ENCODE measurements at regions not wholly inside any gene's neighbourhood (a gene's known extent, or its start where the extent isn't known, plus 50 kb on each side); places are given as distances from the start of the nearest gene placed in this dataset.

- Histone ChIP-seq H3K27ac (ENCODE audit: low read length) (no peak overlapping the region), H3K4me1 (ENCODE audit: control insufficient read depth, insufficient read depth, low read length) (no peaks in the 10 kb centered on the region), H3K9me3 (ENCODE audit: control insufficient read depth, insufficient read depth, low read depth, low read length) (no peaks in the 10 kb centered on the region), H3K27me3 (ENCODE audit: control insufficient read depth, insufficient read depth, low read length) (no peaks in the 10 kb centered on the region), H3K4me3 (ENCODE audit: low read depth in 2 of 2, low read length in 2 of 2) (no peak overlapping the region), H3K36me3 (ENCODE audit: control insufficient read depth, insufficient read depth, low read length) (no peaks in the 10 kb centered on the region)
- intact Hi-C loops (cut with micrococcal nuclease; ENCODE audit: unreplicated experiment) (no loop called here), in situ Hi-C loops (cut with HindIII; ENCODE audit: low pct_unique_long_range_greater_than_20kb, low sequenced_read_pairs) (no loop called here)
- CTCF ChIA-PET: no interaction called here
- DNase-seq (ENCODE audit: low read depth, low spot score) (no peak), ATAC-seq (no peak)
- TF ChIP-seq CTCF (IDR thresholded peaks at IDR 0.05) (no peak), TCF7L2 (IDR thresholded peaks at IDR 0.05; ENCODE audit: low read depth, low read length) (no peak), REST (IDR thresholded peaks at IDR 0.05; ENCODE audit: insufficient read depth in 1 of 2, low read depth in 2 of 2, low read length in 1 of 2) (no peak), POLR2AphosphoS5 (IDR thresholded peaks at IDR 0.05; ENCODE audit: low read depth, low read length) (no peak), SIN3A (IDR thresholded peaks at IDR 0.05; ENCODE audit: borderline replicate concordance, insufficient read depth, low read depth, low read length) (no peak)
- no TSS peak for BruUV-seq (replicated peaks)
- POLR2A ChIA-PET: no interaction called here
Observed at GRCh38 chrX:110915570-110915969, 120.0 kb upstream of the CHRDL1 start.

GRCh38 chrX:110915111-110915510, 119.5 kb upstream of the CHRDL1 start:
- TF ChIP-seq SIN3A (IDR thresholded peaks at IDR 0.05; ENCODE audit: borderline replicate concordance, insufficient read depth, low read depth, low read length) (no peak), REST (IDR thresholded peaks at IDR 0.05; ENCODE audit: insufficient read depth in 1 of 2, low read depth in 2 of 2, low read length in 1 of 2) (no peak), TCF7L2 (IDR thresholded peaks at IDR 0.05; ENCODE audit: low read depth, low read length) (no peak), CTCF (IDR thresholded peaks at IDR 0.05) (no peak), POLR2AphosphoS5 (IDR thresholded peaks at IDR 0.05; ENCODE audit: low read depth, low read length) (no peak)
- no peak overlapping the region for H3K27ac ChIP-seq (ENCODE audit: low read length)
- CTCF ChIA-PET: no interaction called here
- BruUV-seq (replicated peaks): no TSS peak
- no peaks in the 10 kb centered on the region for H3K36me3 ChIP-seq (ENCODE audit: control insufficient read depth, insufficient read depth, low read length)
- no peaks in the 10 kb centered on the region for H3K4me1 ChIP-seq (ENCODE audit: control insufficient read depth, insufficient read depth, low read length)
- in situ Hi-C loops (cut with HindIII; ENCODE audit: low pct_unique_long_range_greater_than_20kb, low sequenced_read_pairs): no loop called here
- ATAC-seq (no peak), DNase-seq (ENCODE audit: low read depth, low spot score) (no peak)
- H3K9me3 ChIP-seq (ENCODE audit: control insufficient read depth, insufficient read depth, low read depth, low read length): no peaks in the 10 kb centered on the region
- no peaks in the 10 kb centered on the region for H3K27me3 ChIP-seq (ENCODE audit: control insufficient read depth, insufficient read depth, low read length)
- POLR2A ChIA-PET: no interaction called here
- no peak overlapping the region for H3K4me3 ChIP-seq (ENCODE audit: low read depth in 2 of 2, low read length in 2 of 2)
- intact Hi-C loops (cut with micrococcal nuclease; ENCODE audit: unreplicated experiment): no loop called here

All from Panc1 (cell line).